HEK293T (cell line): ENCODE measurements at regions not wholly inside any gene's neighbourhood (a gene's known extent, or its start where the extent isn't known, plus 50 kb on each side); places are given as distances from the start of the nearest gene placed in this dataset.
A peak's percentile ranks its signal among the peaks of the same experiment; 100 is the strongest.

Experiments
- CTCF ChIA-PET: fragments of 350-600 bp; formaldehyde crosslinking; extraction: SDS; loops from one replicate; lab custom pipeline; 2021; ENCODE audit warnings: antibody characterized with exemption, inconsistent platforms; lab: Yijun Ruan, JAX
- POLR2A ChIA-PET: fragments of 350-600 bp; formaldehyde crosslinking; extraction: SDS; loops from one replicate; lab custom pipeline; 2020; ENCODE audit warnings: antibody characterized with exemption, inconsistent platforms; lab: Yijun Ruan, JAX
- DNase-seq: peaks from one replicate; pipeline ENCODE4 v3.0.0; 2012; ENCODE audit warnings: mixed read lengths; ENCODE audit errors: extremely low spot score
- ARNT ChIP-seq: fragments of 450-650 bp; IDR thresholded peaks from 2 replicates; pipeline ENCODE4 v1.6.1; 2017; ENCODE audit warnings: mild to moderate bottlenecking
- BHLHE40 ChIP-seq: fragments of 450-650 bp; IDR thresholded peaks from 2 replicates; pipeline ENCODE4 v1.6.1; 2016; ENCODE audit warnings: mild to moderate bottlenecking, moderate library complexity, borderline replicate concordance
- CTBP1 ChIP-seq: fragments of 450-650 bp; IDR thresholded peaks from 2 replicates; pipeline ENCODE4 v1.6.1; 2016; ENCODE audit warnings: borderline replicate concordance
- ELF4 ChIP-seq: fragments of 450-650 bp; IDR thresholded peaks from 2 replicates; pipeline ENCODE4 v1.6.1; 2017; ENCODE audit warnings: antibody characterized with exemption
- FOXA1 ChIP-seq: fragments of 450-650 bp; IDR thresholded peaks from 2 replicates; pipeline ENCODE4 v1.6.1; 2016; ENCODE audit warnings: mild to moderate bottlenecking
- FOXK2 ChIP-seq: fragments of 450-650 bp; IDR thresholded peaks from 2 replicates; pipeline ENCODE4 v1.6.1; 2016; ENCODE audit warnings: mild to moderate bottlenecking
- FOXM1 ChIP-seq: fragments of 450-650 bp; IDR thresholded peaks from 2 replicates; pipeline ENCODE4 v1.6.1; 2017; ENCODE audit warnings: mild to moderate bottlenecking, borderline replicate concordance
- HDGF ChIP-seq: fragments of 450-650 bp; IDR thresholded peaks from 2 replicates; pipeline ENCODE4 v1.6.1; 2017; ENCODE audit warnings: antibody characterized with exemption, borderline replicate concordance
- L3MBTL2 ChIP-seq: fragments of 450-650 bp; conservative IDR thresholded peaks from 2 replicates; pipeline ENCODE4 v1.6.1; 2016; ENCODE audit warnings: mild to moderate bottlenecking
- LEF1 ChIP-seq: fragments of 450-650 bp; IDR thresholded peaks from 2 replicates; pipeline ENCODE4 v1.6.1; 2017; ENCODE audit warnings: mild to moderate bottlenecking, borderline replicate concordance
- NFRKB ChIP-seq: fragments of 450-650 bp; IDR thresholded peaks from 2 replicates; pipeline ENCODE4 v1.6.1; 2016; ENCODE audit warnings: mild to moderate bottlenecking, moderate library complexity
- PKNOX1 ChIP-seq: fragments of 450-650 bp; IDR thresholded peaks from 2 replicates; pipeline ENCODE4 v1.6.1; 2016
- SP1 ChIP-seq: fragments of 450-650 bp; IDR thresholded peaks from 2 replicates; pipeline ENCODE4 v1.6.1; 2017
- SUZ12 ChIP-seq: fragments of 450-650 bp; IDR thresholded peaks from 2 replicates; pipeline ENCODE4 v1.6.1; 2016; ENCODE audit warnings: mild to moderate bottlenecking
- TARDBP ChIP-seq: fragments of 450-650 bp; IDR thresholded peaks from 2 replicates; pipeline ENCODE4 v1.6.1; 2016
- ZNF384 ChIP-seq: fragments of 450-650 bp; IDR thresholded peaks from 2 replicates; pipeline ENCODE4 v1.6.1; 2016

- CTCF ChIA-PET = no interaction called here
- DNase-seq = no peak
- POLR2A ChIA-PET = no interaction called here
- TF ChIP-seq PKNOX1 (no peak), ARNT (no peak), FOXK2 (no peak), FOXM1 (no peak), SUZ12 (no peak), LEF1 (no peak), TARDBP (no peak), BHLHE40 (no peak), L3MBTL2 (no peak), ELF4 (no peak), CTBP1 (no peak), ZNF384 (no peak), NFRKB (no peak)
Observed at GRCh38 chr13:85512421-85512820, 286.8 kb downstream of the SLITRK6 start.

- ChIA-PET CTCF (no interaction called here), POLR2A (no interaction called here)
- TF ChIP-seq BHLHE40 = no peak
- TF ChIP-seq NFRKB = no peak
- TF ChIP-seq ZNF384 = no peak
- no peak for TF ChIP-seq PKNOX1
- TF ChIP-seq LEF1 = no peak
- TF ChIP-seq TARDBP = no peak
- TF ChIP-seq FOXM1 = no peak
- no peak for TF ChIP-seq HDGF
- TF ChIP-seq CTBP1 = no peak
- no peak for TF ChIP-seq SUZ12
- no peak for DNase-seq
Observed at GRCh38 chr13:85509512-85509911, 289.7 kb downstream of the SLITRK6 start.

GRCh38 chr13:85508683-85509329 is 290.4 kb downstream of the SLITRK6 start:
- no peak for DNase-seq
- TF ChIP-seq CTBP1 (no peak), SUZ12 (no peak), ELF4 (no peak)
- ChIA-PET POLR2A (no interaction called here), CTCF (no interaction called here)

- CTCF ChIA-PET = no interaction called here
- TF ChIP-seq ELF4 (no peak), ZNF384 (no peak), FOXK2 (no peak), ARNT (no peak), FOXM1 (no peak), HDGF (no peak), SP1 (no peak), NFRKB (no peak), PKNOX1 (no peak), L3MBTL2 (no peak), TARDBP (no peak), LEF1 (no peak), BHLHE40 (no peak), CTBP1 (no peak), SUZ12 (no peak), FOXA1 (no peak)
- POLR2A ChIA-PET = no interaction called here
- no peak for DNase-seq
Observed at GRCh38 chr13:85503797-85504196, 295.4 kb downstream of the SLITRK6 start.

- DNase-seq = no peak
- ChIA-PET CTCF (no interaction called here), POLR2A (no interaction called here)
- TF ChIP-seq HDGF (no peak), NFRKB (no peak), ZNF384 (no peak)
Observed at GRCh38 chr13:85501616-85502015, 297.6 kb downstream of the SLITRK6 start.

GRCh38 chr13:85500696-85501256 is 298.4 kb downstream of the SLITRK6 start:
- CTCF ChIA-PET = no interaction called here
- TF ChIP-seq FOXM1 (0 out of 2 replicates have a peak, but pooled peaks have one; percentile 10), FOXK2 (no peak)
- no peak for DNase-seq
- POLR2A ChIA-PET = no interaction called here

GRCh38 chr13:85498774-85499173 is 300.4 kb downstream of the SLITRK6 start:
- ChIA-PET CTCF (no interaction called here), POLR2A (no interaction called here)
- TF ChIP-seq ZNF384 = no peak
- no peak for TF ChIP-seq CTBP1
- TF ChIP-seq TARDBP = no peak
- DNase-seq = no peak
